WTC11 (cell line): ENCODE measurements at regions not wholly inside any gene's neighbourhood (a gene's known extent, or its start where the extent isn't known, plus 50 kb on each side); places are given as distances from the start of the nearest gene placed in this dataset.
"Not testable (repeated sequence)": the region's sequence is repeated elsewhere in the genome, so short reads cannot be mapped to it uniquely, and the experiment has no call there.

Experiments used
- ATAC-seq: fragments of 200-7000 bp; cut with Tn5 transposase; 2 replicates; pipeline ENCODE4 v1.10.0; 2021; ENCODE audit warnings: mild to moderate bottlenecking, moderate library complexity
- CTCF ChIA-PET: fragments of 300-600 bp; sonication (Branson Sonifier 250); formaldehyde crosslinking; loops from one replicate; lab custom pipeline; 2021; ENCODE audit warnings: antibody characterized with exemption; lab: Charles Lee
- POLR2A ChIA-PET: fragments of 350-600 bp; sonication (Branson Sonifier 250); formaldehyde crosslinking; loops from one replicate; lab custom pipeline; 2021; ENCODE audit warnings: antibody characterized with exemption; lab: Charles Lee
- DNase-seq: peaks from one replicate; pipeline ENCODE4 v3.0.0; 2021; ENCODE audit warnings: low spot score
- H3K27ac Mint-ChIP-seq: 2 replicates; pipeline ENCODE4 v1.8.0; 2021; ENCODE audit warnings: mixed read lengths
- H3K27me3 Mint-ChIP-seq: 2 replicates; pipeline ENCODE4 v1.8.0; 2021; ENCODE audit warnings: low read depth, mild to moderate bottlenecking, moderate library complexity, mixed read lengths
- H3K36me3 Mint-ChIP-seq: 2 replicates; pipeline ENCODE4 v1.8.0; 2021; ENCODE audit warnings: mixed read lengths
- H3K4me1 Mint-ChIP-seq: 2 replicates; pipeline ENCODE4 v1.8.0; 2022; ENCODE audit warnings: mixed read lengths
- H3K4me3 Mint-ChIP-seq: 2 replicates; pipeline ENCODE4 v1.8.0; 2021; ENCODE audit warnings: mild to moderate bottlenecking, moderate library complexity, mixed read lengths
- H3K9me3 Mint-ChIP-seq: 2 replicates; pipeline ENCODE4 v1.8.0; 2021; ENCODE audit warnings: mixed read lengths
- EMX1 ChIP-seq: fragments of 250-450 bp; sonication (Bioruptor Pico); IDR thresholded peaks from 2 replicates; pipeline ENCODE4 v1.8.0; 2021; ENCODE audit warnings: mild to moderate bottlenecking
- ESRRA ChIP-seq: sonication (generic); formaldehyde crosslinking; IDR thresholded peaks from 2 replicates; pipeline ENCODE4 v1.8.1; 2022; ENCODE audit warnings: mild to moderate bottlenecking, missing genetic modification reagents, borderline replicate concordance
- ETV6 ChIP-seq: sonication (generic); formaldehyde crosslinking; IDR thresholded peaks from 2 replicates; pipeline ENCODE4 v1.8.1; 2022; ENCODE audit warnings: mild to moderate bottlenecking, missing genetic modification reagents
- HMGA2 ChIP-seq: fragments of 250-450 bp; sonication (Bioruptor Pico); IDR thresholded peaks from 2 replicates; pipeline ENCODE4 v1.4.0; 2021; ENCODE audit warnings: mild to moderate bottlenecking, moderate library complexity
- IRF2 ChIP-seq: sonication (generic); formaldehyde crosslinking; IDR thresholded peaks from 2 replicates; pipeline ENCODE4 v1.8.0; 2022; ENCODE audit warnings: low read depth, missing genetic modification reagents, borderline replicate concordance
- NR1H2 ChIP-seq: sonication (generic); formaldehyde crosslinking; IDR thresholded peaks from 2 replicates; pipeline ENCODE4 v1.9.0; 2021; ENCODE audit warnings: mild to moderate bottlenecking, moderate library complexity, missing genetic modification reagents
- OVOL2 ChIP-seq: fragments of 250-450 bp; sonication (Bioruptor Pico); IDR thresholded peaks from 2 replicates; pipeline ENCODE4 v1.9.0; 2021; ENCODE audit warnings: mild to moderate bottlenecking, borderline replicate concordance
- PRRX2 ChIP-seq: fragments of 250-450 bp; sonication (Bioruptor Pico); IDR thresholded peaks from 2 replicates; pipeline ENCODE4 v1.8.0; 2021; ENCODE audit warnings: mild to moderate bottlenecking
- RELA ChIP-seq: sonication (generic); formaldehyde crosslinking; IDR thresholded peaks from 2 replicates; pipeline ENCODE4 v1.8.1; 2022; ENCODE audit warnings: missing genetic modification reagents, mild to moderate bottlenecking, borderline replicate concordance
- SOX15 ChIP-seq: fragments of 250-450 bp; sonication (Bioruptor Pico); IDR thresholded peaks from 2 replicates; pipeline ENCODE4 v1.9.0; 2021; ENCODE audit warnings: mild to moderate bottlenecking
- TCF7 ChIP-seq: sonication (generic); formaldehyde crosslinking; IDR thresholded peaks from 2 replicates; pipeline ENCODE4 v1.8.0; 2022; ENCODE audit warnings: mild to moderate bottlenecking, low read depth, missing genetic modification reagents, moderate library complexity
- ZNF232 ChIP-seq: sonication (generic); formaldehyde crosslinking; IDR thresholded peaks from 2 replicates; pipeline ENCODE4 v1.8.0; 2022; ENCODE audit warnings: mild to moderate bottlenecking, missing genetic modification reagents
- ZNF263 ChIP-seq: sonication (generic); formaldehyde crosslinking; IDR thresholded peaks from 2 replicates; pipeline ENCODE4 v1.8.1; 2022; ENCODE audit warnings: low read depth, mild to moderate bottlenecking, moderate library complexity, missing genetic modification reagents
- ZNF396 ChIP-seq: fragments of 250-450 bp; sonication (Bioruptor Pico); IDR thresholded peaks from 2 replicates; pipeline ENCODE4 v1.8.0; 2021; ENCODE audit warnings: mild to moderate bottlenecking, moderate library complexity, borderline replicate concordance
- ZNF671 ChIP-seq: fragments of 250-450 bp; sonication (Bioruptor Pico); IDR thresholded peaks from 2 replicates; pipeline ENCODE4 v1.8.0; 2021; ENCODE audit warnings: mild to moderate bottlenecking
- TF ChIP-seq, protein P1 (sequence below): sonication (generic); formaldehyde crosslinking; IDR thresholded peaks from 2 replicates; pipeline ENCODE4 v1.8.1; 2023; ENCODE audit warnings: mild to moderate bottlenecking, missing genetic modification reagents, moderate library complexity
- TF ChIP-seq, protein P2 (sequence below): fragments of 250-450 bp; sonication (Bioruptor Pico); IDR thresholded peaks from 2 replicates; pipeline ENCODE4 v1.9.0; 2021; ENCODE audit warnings: mild to moderate bottlenecking
- TF ChIP-seq, protein P3 (sequence below): sonication (generic); formaldehyde crosslinking; IDR thresholded peaks from 2 replicates; pipeline ENCODE4 v1.8.1; 2023; ENCODE audit warnings: mild to moderate bottlenecking, missing genetic modification reagents, borderline replicate concordance
- TF ChIP-seq, protein P4 (sequence below): fragments of 250-450 bp; sonication (Bioruptor Pico); IDR thresholded peaks from 2 replicates; pipeline ENCODE4 v1.9.0; 2021; ENCODE audit warnings: mild to moderate bottlenecking
- TF ChIP-seq, protein P5 (sequence below): sonication (generic); formaldehyde crosslinking; IDR thresholded peaks from 2 replicates; pipeline ENCODE4 v1.8.0; 2023; ENCODE audit warnings: missing genetic modification reagents
- TF ChIP-seq, protein P6 (sequence below): sonication (generic); formaldehyde crosslinking; IDR thresholded peaks from 2 replicates; pipeline ENCODE4 v1.8.1; 2023; ENCODE audit warnings: mild to moderate bottlenecking, missing genetic modification reagents, moderate library complexity
- TF ChIP-seq, protein P7 (sequence below): sonication (generic); formaldehyde crosslinking; IDR thresholded peaks from 2 replicates; pipeline ENCODE4 v1.8.1; 2023; ENCODE audit warnings: mild to moderate bottlenecking, missing genetic modification reagents

DNA sequence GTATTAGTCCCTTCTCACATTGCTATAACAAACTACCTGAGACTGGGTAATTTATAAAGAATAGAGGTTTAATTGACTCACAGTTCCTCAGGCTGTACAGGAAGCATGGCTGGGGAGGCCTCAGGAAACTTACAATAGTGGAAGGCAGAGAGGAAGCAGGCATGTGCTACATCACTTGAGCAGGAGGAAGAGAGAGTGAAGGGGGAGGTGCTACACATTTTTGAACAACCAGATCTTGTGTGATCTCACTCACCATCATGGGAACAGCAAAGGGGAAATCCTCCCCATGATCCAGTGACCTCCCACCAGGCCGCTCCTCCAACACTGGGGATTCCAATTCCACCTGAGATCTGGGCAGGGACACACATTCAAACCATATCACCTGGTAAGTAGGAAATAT, 630.6 kb downstream of the QKI start (continued):
- TF ChIP-seq, protein P1, sequence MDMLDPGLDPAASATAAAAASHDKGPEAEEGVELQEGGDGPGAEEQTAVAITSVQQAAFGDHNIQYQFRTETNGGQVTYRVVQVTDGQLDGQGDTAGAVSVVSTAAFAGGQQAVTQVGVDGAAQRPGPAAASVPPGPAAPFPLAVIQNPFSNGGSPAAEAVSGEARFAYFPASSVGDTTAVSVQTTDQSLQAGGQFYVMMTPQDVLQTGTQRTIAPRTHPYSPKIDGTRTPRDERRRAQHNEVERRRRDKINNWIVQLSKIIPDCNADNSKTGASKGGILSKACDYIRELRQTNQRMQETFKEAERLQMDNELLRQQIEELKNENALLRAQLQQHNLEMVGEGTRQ (CRISPR knock-in tag): no peak

DNA sequence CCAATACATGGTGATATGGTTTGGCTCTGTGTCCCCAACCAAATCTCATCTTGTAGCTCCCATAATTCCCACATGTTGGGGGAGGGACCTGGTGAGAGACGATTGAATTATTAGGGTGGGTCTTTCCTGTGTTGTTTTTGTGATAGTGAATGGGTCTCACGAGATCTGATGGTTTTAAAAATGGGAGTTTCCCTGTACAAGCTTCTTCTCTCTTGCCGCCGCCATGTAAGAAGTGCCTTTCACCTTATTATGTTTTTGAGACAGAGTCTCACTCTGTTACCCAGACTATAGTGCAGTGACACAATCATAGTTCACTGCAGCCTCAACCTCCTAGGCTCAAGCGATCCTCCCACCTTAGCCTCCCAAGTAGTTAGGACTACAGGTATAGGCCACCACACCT, 629.1 kb downstream of the QKI start:
- H3K4me3 Mint-ChIP-seq, H3K27ac Mint-ChIP-seq, POLR2A ChIA-PET, ATAC-seq, DNase-seq, H3K27me3 Mint-ChIP-seq, H3K36me3 Mint-ChIP-seq, H3K4me1 Mint-ChIP-seq, CTCF ChIA-PET: not testable (repeated sequence)
- H3K9me3 Mint-ChIP-seq: peaks cover 21% of the 10 kb centered on the region

DNA sequence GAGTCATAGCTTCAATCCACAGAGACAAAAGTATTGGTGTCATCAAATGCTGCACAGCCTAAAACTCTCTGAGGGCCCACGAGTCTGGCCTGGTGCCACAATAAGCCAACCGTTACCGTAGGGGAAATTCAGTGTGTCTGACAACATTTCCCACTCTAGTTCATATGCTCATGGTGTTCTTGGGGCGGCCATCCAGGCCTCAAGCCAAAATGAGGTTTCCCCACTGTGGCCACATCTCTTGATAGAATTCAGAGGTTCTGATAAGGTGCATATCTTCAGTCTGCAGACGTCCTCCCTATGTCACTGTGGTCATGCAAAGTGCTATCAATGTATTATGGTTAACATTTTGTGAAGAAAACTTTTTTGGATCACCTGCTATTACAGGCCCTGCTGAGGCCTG, 627.7 kb downstream of the QKI start:
- Mint-ChIP-seq H3K27me3 (peaks cover 3% of the 10 kb centered on the region; the same call in 1 of the 2 replicates), H3K36me3 (peaks cover 9% of the 10 kb centered on the region), H3K9me3 (peaks cover 15% of the 10 kb centered on the region), H3K27ac (no peak overlapping the region), H3K4me1 (peaks cover 4% of the 10 kb centered on the region; the same call in 1 of the 2 replicates), H3K4me3 (no peak overlapping the region)
- TF ChIP-seq, protein P2, sequence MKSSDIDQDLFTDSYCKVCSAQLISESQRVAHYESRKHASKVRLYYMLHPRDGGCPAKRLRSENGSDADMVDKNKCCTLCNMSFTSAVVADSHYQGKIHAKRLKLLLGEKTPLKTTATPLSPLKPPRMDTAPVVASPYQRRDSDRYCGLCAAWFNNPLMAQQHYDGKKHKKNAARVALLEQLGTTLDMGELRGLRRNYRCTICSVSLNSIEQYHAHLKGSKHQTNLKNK: no peak
- TF ChIP-seq, protein P3, sequence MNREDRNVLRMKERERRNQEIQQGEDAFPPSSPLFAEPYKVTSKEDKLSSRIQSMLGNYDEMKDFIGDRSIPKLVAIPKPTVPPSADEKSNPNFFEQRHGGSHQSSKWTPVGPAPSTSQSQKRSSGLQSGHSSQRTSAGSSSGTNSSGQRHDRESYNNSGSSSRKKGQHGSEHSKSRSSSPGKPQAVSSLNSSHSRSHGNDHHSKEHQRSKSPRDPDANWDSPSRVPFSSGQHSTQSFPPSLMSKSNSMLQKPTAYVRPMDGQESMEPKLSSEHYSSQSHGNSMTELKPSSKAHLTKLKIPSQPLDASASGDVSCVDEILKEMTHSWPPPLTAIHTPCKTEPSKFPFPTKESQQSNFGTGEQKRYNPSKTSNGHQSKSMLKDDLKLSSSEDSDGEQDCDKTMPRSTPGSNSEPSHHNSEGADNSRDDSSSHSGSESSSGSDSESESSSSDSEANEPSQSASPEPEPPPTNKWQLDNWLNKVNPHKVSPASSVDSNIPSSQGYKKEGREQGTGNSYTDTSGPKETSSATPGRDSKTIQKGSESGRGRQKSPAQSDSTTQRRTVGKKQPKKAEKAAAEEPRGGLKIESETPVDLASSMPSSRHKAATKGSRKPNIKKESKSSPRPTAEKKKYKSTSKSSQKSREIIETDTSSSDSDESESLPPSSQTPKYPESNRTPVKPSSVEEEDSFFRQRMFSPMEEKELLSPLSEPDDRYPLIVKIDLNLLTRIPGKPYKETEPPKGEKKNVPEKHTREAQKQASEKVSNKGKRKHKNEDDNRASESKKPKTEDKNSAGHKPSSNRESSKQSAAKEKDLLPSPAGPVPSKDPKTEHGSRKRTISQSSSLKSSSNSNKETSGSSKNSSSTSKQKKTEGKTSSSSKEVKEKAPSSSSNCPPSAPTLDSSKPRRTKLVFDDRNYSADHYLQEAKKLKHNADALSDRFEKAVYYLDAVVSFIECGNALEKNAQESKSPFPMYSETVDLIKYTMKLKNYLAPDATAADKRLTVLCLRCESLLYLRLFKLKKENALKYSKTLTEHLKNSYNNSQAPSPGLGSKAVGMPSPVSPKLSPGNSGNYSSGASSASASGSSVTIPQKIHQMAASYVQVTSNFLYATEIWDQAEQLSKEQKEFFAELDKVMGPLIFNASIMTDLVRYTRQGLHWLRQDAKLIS (CRISPR knock-in tag): no peak
- TF ChIP-seq HMGA2 (CRISPR knock-in tag) (no peak), EMX1 (CRISPR knock-in tag) (no peak)
- TF ChIP-seq, protein P4, sequence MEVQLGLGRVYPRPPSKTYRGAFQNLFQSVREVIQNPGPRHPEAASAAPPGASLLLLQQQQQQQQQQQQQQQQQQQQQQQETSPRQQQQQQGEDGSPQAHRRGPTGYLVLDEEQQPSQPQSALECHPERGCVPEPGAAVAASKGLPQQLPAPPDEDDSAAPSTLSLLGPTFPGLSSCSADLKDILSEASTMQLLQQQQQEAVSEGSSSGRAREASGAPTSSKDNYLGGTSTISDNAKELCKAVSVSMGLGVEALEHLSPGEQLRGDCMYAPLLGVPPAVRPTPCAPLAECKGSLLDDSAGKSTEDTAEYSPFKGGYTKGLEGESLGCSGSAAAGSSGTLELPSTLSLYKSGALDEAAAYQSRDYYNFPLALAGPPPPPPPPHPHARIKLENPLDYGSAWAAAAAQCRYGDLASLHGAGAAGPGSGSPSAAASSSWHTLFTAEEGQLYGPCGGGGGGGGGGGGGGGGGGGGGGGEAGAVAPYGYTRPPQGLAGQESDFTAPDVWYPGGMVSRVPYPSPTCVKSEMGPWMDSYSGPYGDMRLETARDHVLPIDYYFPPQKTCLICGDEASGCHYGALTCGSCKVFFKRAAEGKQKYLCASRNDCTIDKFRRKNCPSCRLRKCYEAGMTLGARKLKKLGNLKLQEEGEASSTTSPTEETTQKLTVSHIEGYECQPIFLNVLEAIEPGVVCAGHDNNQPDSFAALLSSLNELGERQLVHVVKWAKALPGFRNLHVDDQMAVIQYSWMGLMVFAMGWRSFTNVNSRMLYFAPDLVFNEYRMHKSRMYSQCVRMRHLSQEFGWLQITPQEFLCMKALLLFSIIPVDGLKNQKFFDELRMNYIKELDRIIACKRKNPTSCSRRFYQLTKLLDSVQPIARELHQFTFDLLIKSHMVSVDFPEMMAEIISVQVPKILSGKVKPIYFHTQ (CRISPR knock-in tag): no peak
- ATAC-seq (no peak), DNase-seq (no peak)
- ChIA-PET POLR2A (no interaction called here), CTCF (no interaction called here)

DNA sequence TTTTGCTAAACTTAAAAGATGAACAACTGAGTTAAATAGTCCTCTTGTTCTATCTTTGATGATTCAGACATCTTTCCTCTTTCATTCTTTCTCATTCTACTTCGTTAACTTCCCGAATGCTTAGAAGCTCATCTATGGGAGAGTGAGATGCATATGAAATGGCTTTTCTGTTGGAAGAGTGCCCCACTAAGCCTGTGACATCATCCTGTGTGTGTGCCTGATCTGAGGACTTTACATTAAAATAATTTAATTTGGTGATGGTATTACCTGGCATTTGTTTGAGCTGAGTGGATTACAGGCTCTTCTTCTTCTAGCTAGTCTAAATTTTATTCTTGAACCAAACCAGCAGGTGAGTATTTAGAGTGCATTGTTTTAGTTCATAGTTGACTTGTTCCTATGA, 626.5 kb downstream of the QKI start:
- DNase-seq (no peak), ATAC-seq (no peak)
- POLR2A ChIA-PET: no interaction called here
- CTCF ChIA-PET: no interaction called here
- Mint-ChIP-seq H3K4me1 (peaks cover 4% of the 10 kb centered on the region; the same call in 1 of the 2 replicates), H3K36me3 (peaks cover 9% of the 10 kb centered on the region), H3K9me3 (peaks cover 15% of the 10 kb centered on the region), H3K27ac (no peak overlapping the region), H3K27me3 (peaks cover 3% of the 10 kb centered on the region; the same call in 1 of the 2 replicates), H3K4me3 (no peak overlapping the region)
- no peak for TF ChIP-seq ESRRA
- no peak for TF ChIP-seq PRRX2 (CRISPR knock-in tag)
- no peak for TF ChIP-seq TCF7
- no peak for TF ChIP-seq ZNF671 (CRISPR knock-in tag)
- TF ChIP-seq, protein P5, sequence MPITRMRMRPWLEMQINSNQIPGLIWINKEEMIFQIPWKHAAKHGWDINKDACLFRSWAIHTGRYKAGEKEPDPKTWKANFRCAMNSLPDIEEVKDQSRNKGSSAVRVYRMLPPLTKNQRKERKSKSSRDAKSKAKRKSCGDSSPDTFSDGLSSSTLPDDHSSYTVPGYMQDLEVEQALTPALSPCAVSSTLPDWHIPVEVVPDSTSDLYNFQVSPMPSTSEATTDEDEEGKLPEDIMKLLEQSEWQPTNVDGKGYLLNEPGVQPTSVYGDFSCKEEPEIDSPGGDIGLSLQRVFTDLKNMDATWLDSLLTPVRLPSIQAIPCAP (CRISPR knock-in tag): no peak
- TF ChIP-seq ZNF396 (CRISPR knock-in tag): no peak
- no peak for TF ChIP-seq ZNF263 (CRISPR knock-in tag)
- TF ChIP-seq ZNF232: no peak
- no peak for TF ChIP-seq IRF2 (CRISPR knock-in tag)
- TF ChIP-seq OVOL2 (CRISPR knock-in tag): no peak
- TF ChIP-seq RELA (CRISPR knock-in tag): no peak
- no peak for TF ChIP-seq SOX15 (CRISPR knock-in tag)
- TF ChIP-seq, protein P6, sequence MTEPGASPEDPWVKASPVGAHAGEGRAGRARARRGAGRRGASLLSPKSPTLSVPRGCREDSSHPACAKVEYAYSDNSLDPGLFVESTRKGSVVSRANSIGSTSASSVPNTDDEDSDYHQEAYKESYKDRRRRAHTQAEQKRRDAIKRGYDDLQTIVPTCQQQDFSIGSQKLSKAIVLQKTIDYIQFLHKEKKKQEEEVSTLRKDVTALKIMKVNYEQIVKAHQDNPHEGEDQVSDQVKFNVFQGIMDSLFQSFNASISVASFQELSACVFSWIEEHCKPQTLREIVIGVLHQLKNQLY: no peak
- no peak for TF ChIP-seq ETV6 (CRISPR knock-in tag)
- no peak for TF ChIP-seq NR1H2
- TF ChIP-seq, protein P7, sequence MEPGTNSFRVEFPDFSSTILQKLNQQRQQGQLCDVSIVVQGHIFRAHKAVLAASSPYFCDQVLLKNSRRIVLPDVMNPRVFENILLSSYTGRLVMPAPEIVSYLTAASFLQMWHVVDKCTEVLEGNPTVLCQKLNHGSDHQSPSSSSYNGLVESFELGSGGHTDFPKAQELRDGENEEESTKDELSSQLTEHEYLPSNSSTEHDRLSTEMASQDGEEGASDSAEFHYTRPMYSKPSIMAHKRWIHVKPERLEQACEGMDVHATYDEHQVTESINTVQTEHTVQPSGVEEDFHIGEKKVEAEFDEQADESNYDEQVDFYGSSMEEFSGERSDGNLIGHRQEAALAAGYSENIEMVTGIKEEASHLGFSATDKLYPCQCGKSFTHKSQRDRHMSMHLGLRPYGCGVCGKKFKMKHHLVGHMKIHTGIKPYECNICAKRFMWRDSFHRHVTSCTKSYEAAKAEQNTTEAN (CRISPR knock-in tag): no peak
